OCI-LY3 (cell line): ENCODE measurements at regions not wholly inside any gene's neighbourhood (a gene's known extent, or its start where the extent isn't known, plus 50 kb on each side); places are given as distances from the start of the nearest gene placed in this dataset.

Source experiments
- EZH2phosphoT487 ChIP-seq: fragments of 200-600 bp; shearing (Covaris generic); IDR thresholded peaks from 2 replicates; pipeline ENCODE4 v1.6.1; 2018; ENCODE audit warnings: antibody characterized with exemption, mixed run types, low read depth
- TF ChIP-seq, protein P1 (sequence below): fragments of 200-600, 300-600 bp; sonication (generic); IDR thresholded peaks from 2 replicates; pipeline ENCODE4 v1.5.1; 2014; ENCODE audit warnings: antibody characterized with exemption, low read length, low read depth

DNA sequence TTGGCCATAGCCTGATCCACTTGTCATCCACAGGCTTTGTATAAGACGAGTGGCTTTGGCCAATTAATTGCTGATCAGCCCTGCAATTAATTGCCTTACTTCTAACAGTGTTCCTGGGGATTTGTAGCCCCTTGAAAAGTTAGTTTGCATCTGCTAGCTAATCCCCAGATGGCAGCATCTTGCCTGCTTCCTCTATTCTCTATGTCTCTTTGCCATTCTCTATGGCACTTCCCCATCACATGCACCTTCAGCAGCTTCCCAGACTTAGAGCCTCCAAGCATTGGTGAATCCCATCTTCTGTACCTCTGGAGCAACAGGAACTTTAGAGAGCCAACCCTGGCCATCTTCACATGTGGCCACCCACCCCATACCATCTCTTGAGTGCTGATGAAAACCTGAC lies 197.0 kb upstream of the DMAC1 start:
- TF ChIP-seq, protein P1, sequence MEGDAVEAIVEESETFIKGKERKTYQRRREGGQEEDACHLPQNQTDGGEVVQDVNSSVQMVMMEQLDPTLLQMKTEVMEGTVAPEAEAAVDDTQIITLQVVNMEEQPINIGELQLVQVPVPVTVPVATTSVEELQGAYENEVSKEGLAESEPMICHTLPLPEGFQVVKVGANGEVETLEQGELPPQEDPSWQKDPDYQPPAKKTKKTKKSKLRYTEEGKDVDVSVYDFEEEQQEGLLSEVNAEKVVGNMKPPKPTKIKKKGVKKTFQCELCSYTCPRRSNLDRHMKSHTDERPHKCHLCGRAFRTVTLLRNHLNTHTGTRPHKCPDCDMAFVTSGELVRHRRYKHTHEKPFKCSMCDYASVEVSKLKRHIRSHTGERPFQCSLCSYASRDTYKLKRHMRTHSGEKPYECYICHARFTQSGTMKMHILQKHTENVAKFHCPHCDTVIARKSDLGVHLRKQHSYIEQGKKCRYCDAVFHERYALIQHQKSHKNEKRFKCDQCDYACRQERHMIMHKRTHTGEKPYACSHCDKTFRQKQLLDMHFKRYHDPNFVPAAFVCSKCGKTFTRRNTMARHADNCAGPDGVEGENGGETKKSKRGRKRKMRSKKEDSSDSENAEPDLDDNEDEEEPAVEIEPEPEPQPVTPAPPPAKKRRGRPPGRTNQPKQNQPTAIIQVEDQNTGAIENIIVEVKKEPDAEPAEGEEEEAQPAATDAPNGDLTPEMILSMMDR = no peak
- no peak for TF ChIP-seq EZH2phosphoT487
